GM12878 (cell line): ENCODE measurements at regions not wholly inside any gene's neighbourhood (a gene's known extent, or its start where the extent isn't known, plus 50 kb on each side); places are given as distances from the start of the nearest gene placed in this dataset.

ENCODE experiments used
- ATAC-seq: fragments of 200-7000 bp; cut with Tn5 transposase; 3 replicates; pipeline ENCODE4 v1.9.1; 2020; ENCODE audit warnings: mild to moderate bottlenecking, moderate library complexity
- BruUV-seq: library from RNA; stranded (reverse); fragments of 400-500 nt; replicated peaks from 2 replicates; lab custom pipeline; 2021; lab: Mats Ljungman, UMichigan
- CTCF ChIA-PET: fragments of 300-600 bp; sonication (Branson Sonifier 250); formaldehyde crosslinking; extraction: SDS; loops from one replicate; lab custom pipeline; 2021; ENCODE audit warnings: inconsistent platforms; lab: Yijun Ruan, JAX
- POLR2A ChIA-PET: fragments of 350-600 bp; formaldehyde crosslinking; extraction: SDS; loops from one replicate; lab custom pipeline; 2021; ENCODE audit warnings: inconsistent platforms; lab: Charles Lee
- RAD21 ChIA-PET: fragments of 300-600 bp; sonication (Branson Sonifier 250); formaldehyde crosslinking; loops from one replicate; lab custom pipeline; 2023; ENCODE audit warnings: antibody characterized with exemption; ENCODE audit not compliant: unreplicated experiment; lab: Charles Lee
- SMC1A ChIA-PET: fragments of 300-600 bp; sonication (Branson Sonifier 250); formaldehyde crosslinking; loops from one replicate; lab custom pipeline; 2023; ENCODE audit not compliant: unreplicated experiment, uncharacterized antibody; lab: Charles Lee
- DNase-seq: peaks from one replicate; pipeline ENCODE4 v3.0.0-alpha.2; 2011; ENCODE audit warnings: low read depth, low spot score
- FAIRE-seq: peaks from 3 replicates; lab custom pipeline; 2011; peaks lifted over from hg19 to GRCh38; lab: Jason Lieb, UNC
- H2AFZ ChIP-seq: 2 replicates; pipeline ENCODE4 v1.6.0; 2011; ENCODE audit warnings: low read depth, low read length, control low read depth; ENCODE audit not compliant: control insufficient read depth
- H3K27ac ChIP-seq: 2 replicates; pipeline ENCODE4 v1.5.1; 2011; ENCODE audit warnings: control low read depth; ENCODE audit not compliant: control insufficient read depth, insufficient read depth
- H3K27me3 ChIP-seq, 2 experiments: replicated peaks in 1 of 2; 2 replicates each; pipeline versions ENCODE4 v1.6.0 to v1.6.1; 2011; ENCODE audit warnings: low read length in 1 of 2; ENCODE audit not compliant: control insufficient read depth in 2 of 2, insufficient read depth in 2 of 2
- H3K36me3 ChIP-seq, 2 experiments: 2 replicates each; pipeline ENCODE4 v1.5.1; 2011; ENCODE audit warnings: low read length in 1 of 2; ENCODE audit not compliant: control insufficient read depth in 2 of 2, insufficient read depth in 2 of 2
- H3K4me1 ChIP-seq: 2 replicates; pipeline ENCODE4 v1.6.1; 2011; ENCODE audit warnings: mild to moderate bottlenecking, low read length, moderate library complexity, mixed read lengths; ENCODE audit not compliant: control insufficient read depth, insufficient read depth
- H3K4me2 ChIP-seq: 2 replicates; pipeline ENCODE4 v1.6.0; 2011; ENCODE audit warnings: control low read depth; ENCODE audit not compliant: control insufficient read depth, insufficient read depth
- H3K4me3 ChIP-seq: fragments of 200-600 bp; sonication (generic); 2 replicates; pipeline ENCODE4 v1.5.1; 2016
- H3K79me2 ChIP-seq: 2 replicates; pipeline ENCODE4 v1.6.0; 2011; ENCODE audit warnings: low read length; ENCODE audit not compliant: control insufficient read depth, insufficient read depth
- H3K9ac ChIP-seq: 2 replicates; pipeline ENCODE4 v1.8.0; 2011; ENCODE audit warnings: low read length, control low read depth, mixed read lengths; ENCODE audit not compliant: control insufficient read depth, insufficient read depth
- H3K9me3 ChIP-seq: replicated peaks from 3 replicates; pipeline ENCODE4 v1.5.1; 2011; ENCODE audit warnings: mild to moderate bottlenecking, low read length; ENCODE audit not compliant: control insufficient read depth, insufficient read depth
- H4K20me1 ChIP-seq: 2 replicates; pipeline ENCODE4 v1.6.0; 2011; ENCODE audit not compliant: control insufficient read depth, insufficient read depth
- CBFB ChIP-seq: IDR thresholded peaks from 2 replicates; pipeline ENCODE4 v1.6.1; 2016; ENCODE audit warnings: antibody characterized with exemption, low read depth
- CHD4 ChIP-seq: fragments of 200-600 bp; sonication (generic); IDR thresholded peaks from 2 replicates; pipeline ENCODE4 v1.6.1; 2016; ENCODE audit warnings: mild to moderate bottlenecking
- CREM ChIP-seq: IDR thresholded peaks from 2 replicates; pipeline ENCODE4 v1.6.1; 2014; ENCODE audit warnings: antibody characterized with exemption, low read depth
- EP300 ChIP-seq, 2 experiments: fragments of 150-350 bp in 1 of 2; IDR thresholded peaks; 2 replicates each; pipeline ENCODE4 v1.6.1; 2011 to 2012; ENCODE audit warnings: low read depth in 2 of 2, low read length in 2 of 2, borderline replicate concordance in 1 of 2, improper control_type of control experiment in 1 of 2, inconsistent platforms in 1 of 2; ENCODE audit not compliant: control insufficient read depth in 1 of 2
- FOS ChIP-seq: IDR thresholded peaks from 3 replicates; pipeline ENCODE4 v1.6.1; 2011; ENCODE audit warnings: borderline replicate concordance; ENCODE audit not compliant: insufficient read length; ENCODE audit errors: extremely low read depth
- FOXK2 ChIP-seq: fragments of 450-650 bp; IDR thresholded peaks from 2 replicates; pipeline ENCODE4 v1.6.1; 2017; ENCODE audit warnings: mild to moderate bottlenecking, moderate library complexity
- GATAD2B ChIP-seq: fragments of 450-650 bp; conservative IDR thresholded peaks from 2 replicates; pipeline ENCODE4 v1.6.1; 2017; ENCODE audit warnings: low read depth, mild to moderate bottlenecking, moderate library complexity
- NBN ChIP-seq: fragments of 450-650 bp; IDR thresholded peaks from 2 replicates; pipeline ENCODE4 v1.6.1; 2016
- RAD21 ChIP-seq: IDR thresholded peaks from 2 replicates; pipeline ENCODE4 v1.6.1; 2011; ENCODE audit warnings: mild to moderate bottlenecking, low read depth, low read length, moderate library complexity; ENCODE audit not compliant: insufficient read depth
- RELA ChIP-seq: fragments of 450-650 bp; IDR thresholded peaks from 2 replicates; pipeline ENCODE4 v1.8.0; 2014; ENCODE audit warnings: borderline replicate concordance; ENCODE audit not compliant: partially characterized antibody
- ZBED1 ChIP-seq: IDR thresholded peaks from 2 replicates; pipeline ENCODE4 v1.6.1; 2016; ENCODE audit warnings: borderline replicate concordance
- WGBS: methylation state at CpG from one replicate; pipeline ENCODE4 v1.1.6; 2016; ENCODE audit warnings: low lambda C conversion rate; ENCODE audit not compliant: insufficient replicate concordance, insufficient coverage; ENCODE audit errors: missing lambda C conversion rate; 5-methylcytosine and 5-hydroxymethylcytosine counted together
- in situ Hi-C: fragments of 300-500 bp; cut with MboI; formaldehyde crosslinking; loops from 9 replicates; pipeline ENCODE4 v1.14.3; 2018; ENCODE audit warnings: mixed read lengths
- intact Hi-C: fragments of 100-400 bp; cut with micrococcal nuclease; formaldehyde crosslinking; loops from one replicate; pipeline ENCODE4 v1.14.2; 2022; ENCODE audit not compliant: unreplicated experiment
- TF ChIP-seq, protein P1 (sequence below): fragments of 450-650 bp; IDR thresholded peaks from 2 replicates; pipeline ENCODE4 v1.6.1; 2014; ENCODE audit warnings: mild to moderate bottlenecking
- TF ChIP-seq, protein P2 (sequence below): fragments of 450-650 bp; formaldehyde crosslinking; IDR thresholded peaks from 2 replicates; pipeline ENCODE4 v1.4.0; 2022; ENCODE audit warnings: mild to moderate bottlenecking, moderate library complexity
- TF ChIP-seq, protein P3 (sequence below): fragments of 450-650 bp; IDR thresholded peaks from 2 replicates; pipeline ENCODE4 v1.6.1; 2016; ENCODE audit warnings: mild to moderate bottlenecking
- TF ChIP-seq, protein P4 (sequence below): fragments of 450-650 bp; IDR thresholded peaks from 2 replicates; pipeline ENCODE4 v1.6.1; 2017; ENCODE audit warnings: low read depth, mild to moderate bottlenecking, moderate library complexity

DNA sequence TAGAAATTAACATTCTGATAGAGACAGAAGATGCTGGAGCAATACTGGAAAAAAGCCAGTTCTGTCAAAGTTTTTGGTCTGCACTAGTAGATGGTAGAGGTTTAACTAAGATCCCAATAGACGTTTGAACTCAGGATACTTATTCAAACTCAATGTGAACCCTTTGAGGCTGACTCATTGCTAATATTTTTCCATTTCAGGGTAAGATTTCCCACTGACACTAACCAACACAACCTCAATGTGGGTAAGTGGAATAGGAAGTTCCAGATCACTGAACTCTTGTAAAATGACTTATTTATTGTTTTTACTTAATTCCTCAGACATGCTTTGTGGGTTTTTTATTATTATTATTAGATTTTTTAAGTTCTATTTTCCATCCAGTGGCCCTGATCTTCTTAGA, 1024.8 kb downstream of the EPHA3 start:
- 0% methylated on average over 1 of the region's 1 CpG for WGBS
- Histone ChIP-seq H3K79me2 (no peaks in the 10 kb centered on the region), H3K4me2 (no peak overlapping the region), H3K9me3 (no peaks in the 10 kb centered on the region), H3K36me3 (no peaks in the 10 kb centered on the region), H3K27me3 (no peaks in the 10 kb centered on the region), H3K27ac (no peak overlapping the region), H3K4me3 (no peak overlapping the region), H3K9ac (no peak overlapping the region), H4K20me1 (no peaks in the 10 kb centered on the region), H2AFZ (no peak overlapping the region), H3K4me1 (no peaks in the 10 kb centered on the region)
- ChIA-PET SMC1A (no interaction called here), POLR2A (no interaction called here), RAD21 (no interaction called here), CTCF (no interaction called here)
- ATAC-seq (no peak), DNase-seq (no peak), FAIRE-seq (no peak)
- BruUV-seq, result no TSS peak
- in situ Hi-C loops (no loop called here), intact Hi-C loops (no loop called here)
- TF ChIP-seq, protein P1, sequence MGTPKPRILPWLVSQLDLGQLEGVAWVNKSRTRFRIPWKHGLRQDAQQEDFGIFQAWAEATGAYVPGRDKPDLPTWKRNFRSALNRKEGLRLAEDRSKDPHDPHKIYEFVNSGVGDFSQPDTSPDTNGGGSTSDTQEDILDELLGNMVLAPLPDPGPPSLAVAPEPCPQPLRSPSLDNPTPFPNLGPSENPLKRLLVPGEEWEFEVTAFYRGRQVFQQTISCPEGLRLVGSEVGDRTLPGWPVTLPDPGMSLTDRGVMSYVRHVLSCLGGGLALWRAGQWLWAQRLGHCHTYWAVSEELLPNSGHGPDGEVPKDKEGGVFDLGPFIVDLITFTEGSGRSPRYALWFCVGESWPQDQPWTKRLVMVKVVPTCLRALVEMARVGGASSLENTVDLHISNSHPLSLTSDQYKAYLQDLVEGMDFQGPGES, result no peak
- no peak for TF ChIP-seq CHD4
- TF ChIP-seq, protein P2, sequence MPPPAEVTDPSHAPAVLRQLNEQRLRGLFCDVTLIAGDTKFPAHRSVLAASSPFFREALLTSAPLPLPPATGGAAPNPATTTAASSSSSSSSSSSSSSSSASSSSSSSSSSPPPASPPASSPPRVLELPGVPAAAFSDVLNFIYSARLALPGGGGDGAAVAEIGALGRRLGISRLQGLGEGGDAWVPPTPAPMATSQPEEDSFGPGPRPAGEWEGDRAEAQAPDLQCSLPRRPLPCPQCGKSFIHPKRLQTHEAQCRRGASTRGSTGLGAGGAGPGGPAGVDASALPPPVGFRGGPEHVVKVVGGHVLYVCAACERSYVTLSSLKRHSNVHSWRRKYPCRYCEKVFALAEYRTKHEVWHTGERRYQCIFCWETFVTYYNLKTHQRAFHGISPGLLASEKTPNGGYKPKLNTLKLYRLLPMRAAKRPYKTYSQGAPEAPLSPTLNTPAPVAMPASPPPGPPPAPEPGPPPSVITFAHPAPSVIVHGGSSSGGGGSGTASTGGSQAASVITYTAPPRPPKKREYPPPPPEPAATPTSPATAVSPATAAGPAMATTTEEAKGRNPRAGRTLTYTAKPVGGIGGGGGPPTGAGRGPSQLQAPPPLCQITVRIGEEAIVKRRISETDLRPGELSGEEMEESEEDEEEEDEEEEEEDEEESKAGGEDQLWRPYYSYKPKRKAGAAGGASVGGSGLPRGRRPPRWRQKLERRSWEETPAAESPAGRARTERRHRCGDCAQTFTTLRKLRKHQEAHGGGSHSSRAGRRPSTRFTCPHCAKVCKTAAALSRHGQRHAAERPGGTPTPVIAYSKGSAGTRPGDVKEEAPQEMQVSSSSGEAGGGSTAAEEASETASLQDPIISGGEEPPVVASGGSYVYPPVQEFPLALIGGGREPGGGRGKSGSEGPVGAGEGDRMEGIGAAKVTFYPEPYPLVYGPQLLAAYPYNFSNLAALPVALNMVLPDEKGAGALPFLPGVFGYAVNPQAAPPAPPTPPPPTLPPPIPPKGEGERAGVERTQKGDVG (CRISPR knock-in tag), result no peak
- TF ChIP-seq FOXK2, result no peak
- no peak for TF ChIP-seq ZBED1
- TF ChIP-seq, protein P3, sequence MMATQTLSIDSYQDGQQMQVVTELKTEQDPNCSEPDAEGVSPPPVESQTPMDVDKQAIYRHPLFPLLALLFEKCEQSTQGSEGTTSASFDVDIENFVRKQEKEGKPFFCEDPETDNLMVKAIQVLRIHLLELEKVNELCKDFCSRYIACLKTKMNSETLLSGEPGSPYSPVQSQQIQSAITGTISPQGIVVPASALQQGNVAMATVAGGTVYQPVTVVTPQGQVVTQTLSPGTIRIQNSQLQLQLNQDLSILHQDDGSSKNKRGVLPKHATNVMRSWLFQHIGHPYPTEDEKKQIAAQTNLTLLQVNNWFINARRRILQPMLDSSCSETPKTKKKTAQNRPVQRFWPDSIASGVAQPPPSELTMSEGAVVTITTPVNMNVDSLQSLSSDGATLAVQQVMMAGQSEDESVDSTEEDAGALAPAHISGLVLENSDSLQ, result no peak
- no peak for TF ChIP-seq CREM
- TF ChIP-seq RAD21, result no peak
- TF ChIP-seq NBN, result no peak
- no peak for TF ChIP-seq EP300 (IDR thresholded peaks at IDR 0.05; ENCODE audit: borderline replicate concordance in 1 of 2, control insufficient read depth in 1 of 2, low read depth in 2 of 2, low read length in 2 of 2)
- TF ChIP-seq FOS, result no peak
- TF ChIP-seq GATAD2B, result no peak
- TF ChIP-seq, protein P4, sequence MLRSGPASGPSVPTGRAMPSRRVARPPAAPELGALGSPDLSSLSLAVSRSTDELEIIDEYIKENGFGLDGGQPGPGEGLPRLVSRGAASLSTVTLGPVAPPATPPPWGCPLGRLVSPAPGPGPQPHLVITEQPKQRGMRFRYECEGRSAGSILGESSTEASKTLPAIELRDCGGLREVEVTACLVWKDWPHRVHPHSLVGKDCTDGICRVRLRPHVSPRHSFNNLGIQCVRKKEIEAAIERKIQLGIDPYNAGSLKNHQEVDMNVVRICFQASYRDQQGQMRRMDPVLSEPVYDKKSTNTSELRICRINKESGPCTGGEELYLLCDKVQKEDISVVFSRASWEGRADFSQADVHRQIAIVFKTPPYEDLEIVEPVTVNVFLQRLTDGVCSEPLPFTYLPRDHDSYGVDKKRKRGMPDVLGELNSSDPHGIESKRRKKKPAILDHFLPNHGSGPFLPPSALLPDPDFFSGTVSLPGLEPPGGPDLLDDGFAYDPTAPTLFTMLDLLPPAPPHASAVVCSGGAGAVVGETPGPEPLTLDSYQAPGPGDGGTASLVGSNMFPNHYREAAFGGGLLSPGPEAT, result no peak
- no peak for TF ChIP-seq CBFB
- TF ChIP-seq RELA, result no peak
